GM18858 (cell line): ENCODE measurements at regions not wholly inside any gene's neighbourhood (a gene's known extent, or its start where the extent isn't known, plus 50 kb on each side); places are given as distances from the start of the nearest gene placed in this dataset.

Experiments
- ATAC-seq: cut with Tn5 transposase; IDR thresholded peaks from one replicate; pipeline ENCODE4 v1.9.1; 2021; ENCODE audit not compliant: unreplicated experiment

DNA sequence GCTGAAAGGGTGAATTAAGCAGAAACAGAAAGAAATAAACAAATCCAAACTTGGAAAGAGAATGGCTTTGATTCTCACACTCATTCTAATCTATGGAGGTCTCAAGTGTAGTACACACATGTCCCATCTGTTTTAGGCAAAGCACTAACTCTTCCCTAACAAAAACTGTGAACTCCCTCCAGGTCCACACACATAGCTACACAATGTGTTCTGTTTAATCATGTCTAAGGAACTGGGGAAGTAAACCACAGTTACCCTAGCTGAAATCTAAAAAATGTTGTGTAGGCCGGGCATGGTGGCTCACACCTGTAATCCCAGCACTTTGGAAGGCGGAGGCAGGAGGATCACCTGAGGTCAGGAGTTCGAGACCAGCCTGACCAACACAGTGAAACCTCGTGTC, 118.7 kb upstream of the FST start:
- ATAC-seq, result no peak

DNA sequence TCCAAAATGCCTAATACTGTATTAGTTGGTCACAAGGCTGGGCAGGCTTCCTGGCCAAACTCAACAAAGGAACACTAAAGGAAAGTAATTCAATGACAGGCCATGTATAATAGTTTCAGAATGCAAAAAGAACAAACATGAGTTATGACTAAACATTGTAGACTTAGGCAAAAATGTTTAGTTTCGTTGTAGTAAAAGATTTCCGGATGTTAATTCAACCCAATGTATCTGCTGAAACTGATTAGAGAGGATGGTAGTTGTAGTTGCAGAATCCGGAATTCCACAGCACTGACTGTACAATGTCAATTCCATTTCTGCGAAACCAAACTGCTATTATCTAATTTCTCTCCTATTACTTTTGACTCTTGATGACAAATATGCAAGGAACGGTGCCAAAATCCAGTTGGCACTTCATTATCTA, 117.9 kb upstream of the FST start:
- ATAC-seq, result no peak

GRCh38 chr5:53364061-53364460, 116.4 kb upstream of the FST start:
- ATAC-seq, result no peak

DNA sequence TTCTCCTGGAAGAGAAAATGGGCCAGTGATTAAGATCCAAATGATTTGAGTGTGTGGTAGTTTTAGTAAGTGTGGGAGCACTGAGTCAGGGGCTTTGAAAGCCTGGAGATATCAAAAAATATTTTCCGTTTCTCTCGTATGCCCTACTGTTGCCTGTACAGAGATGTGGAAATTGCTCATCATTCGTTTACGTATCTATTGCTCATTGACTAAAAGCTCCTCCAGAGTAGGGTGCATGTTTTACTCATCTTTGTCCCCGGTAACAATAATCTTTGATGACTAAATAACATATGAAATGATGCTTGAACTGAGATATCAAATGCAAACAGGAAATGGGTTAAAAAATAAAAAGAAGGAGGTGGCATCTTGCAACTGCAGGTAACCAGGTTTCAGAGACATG, 114.2 kb upstream of the FST start:
- ATAC-seq, result no peak

- no peak for ATAC-seq
Observed at GRCh38 chr5:53367727-53368126, 112.7 kb upstream of the FST start.

- ATAC-seq, result no peak
Observed at GRCh38 chr5:53368516-53368915, 111.9 kb upstream of the FST start.

DNA sequence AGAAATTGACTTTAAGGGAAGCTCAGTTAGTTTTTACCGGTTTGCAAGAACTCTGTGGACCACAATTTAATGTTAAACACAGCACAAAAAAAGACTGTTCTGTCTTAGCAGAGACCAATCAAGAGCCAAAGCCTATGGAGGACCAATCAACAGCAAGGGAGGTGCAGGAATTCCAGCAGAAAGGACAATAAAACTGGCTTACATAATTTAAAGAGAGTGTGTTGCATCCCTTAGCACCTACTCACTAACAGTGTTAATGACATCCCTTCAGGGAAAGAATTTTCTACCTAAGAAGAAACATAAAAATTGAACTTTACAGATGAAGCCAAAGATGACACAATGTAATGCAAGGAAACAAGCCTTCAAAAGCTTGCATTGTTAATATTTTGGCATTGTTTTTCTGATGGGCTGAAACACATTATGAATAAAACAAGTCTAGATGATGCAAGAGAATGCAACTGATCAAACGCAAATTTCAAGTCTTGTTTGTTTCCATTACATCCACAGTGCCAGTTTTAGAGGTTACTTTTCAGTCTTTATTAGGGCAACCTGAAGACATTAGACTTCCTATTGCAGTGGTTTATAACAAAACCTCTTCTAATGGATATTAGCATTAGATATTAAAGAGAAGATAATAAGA, 111.3 kb upstream of the FST start:
- no peak for ATAC-seq

GRCh38 chr5:53369681-53370080, 110.7 kb upstream of the FST start:
- ATAC-seq, result no peak

GRCh38 chr5:53373451-53374158, 106.8 kb upstream of the FST start:
- ATAC-seq, result no peak

DNA sequence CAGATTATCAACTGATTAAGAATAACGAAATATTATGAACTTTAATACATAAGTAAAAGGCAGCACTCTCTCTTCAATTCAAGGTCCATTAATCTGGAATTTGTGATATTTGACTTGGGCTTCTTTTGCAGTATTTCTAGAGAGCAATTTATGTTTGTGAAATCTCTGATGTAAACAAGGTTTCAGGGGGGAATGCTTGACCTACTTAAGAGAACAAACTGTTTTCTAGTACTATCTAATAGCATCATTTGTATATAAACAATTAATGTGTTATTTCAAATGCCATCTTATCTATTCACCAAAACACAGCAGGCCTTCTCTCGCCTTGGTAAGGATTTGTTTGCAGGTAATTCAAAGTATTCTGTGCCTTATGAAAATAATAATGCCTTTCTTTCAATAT, 103.6 kb upstream of the FST start:
- ATAC-seq, result no peak

- ATAC-seq, result no peak
Observed at GRCh38 chr5:53378190-53378589, 102.2 kb upstream of the FST start.

GRCh38 chr5:53378590-53379247, 101.7 kb upstream of the FST start:
- no peak for ATAC-seq

DNA sequence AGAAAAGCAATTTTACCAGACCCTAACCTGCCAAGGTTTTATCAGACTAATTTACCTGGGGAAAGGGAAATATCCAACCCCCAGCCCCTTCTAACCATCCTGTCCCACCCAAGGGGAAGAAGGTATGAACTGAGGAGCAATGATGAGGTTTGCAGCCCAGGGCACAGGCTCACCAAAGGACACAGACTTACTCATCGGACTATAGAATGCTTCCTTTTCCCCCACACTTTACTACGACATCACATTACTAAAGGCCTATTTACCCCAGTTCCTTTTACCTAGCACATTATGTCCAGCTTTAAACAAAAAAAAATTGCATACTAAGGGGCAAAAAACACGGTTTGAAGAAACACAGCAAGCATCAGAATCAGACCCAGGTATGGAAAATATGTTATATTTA, 94.1 kb upstream of the FST start:
- ATAC-seq, result no peak

DNA sequence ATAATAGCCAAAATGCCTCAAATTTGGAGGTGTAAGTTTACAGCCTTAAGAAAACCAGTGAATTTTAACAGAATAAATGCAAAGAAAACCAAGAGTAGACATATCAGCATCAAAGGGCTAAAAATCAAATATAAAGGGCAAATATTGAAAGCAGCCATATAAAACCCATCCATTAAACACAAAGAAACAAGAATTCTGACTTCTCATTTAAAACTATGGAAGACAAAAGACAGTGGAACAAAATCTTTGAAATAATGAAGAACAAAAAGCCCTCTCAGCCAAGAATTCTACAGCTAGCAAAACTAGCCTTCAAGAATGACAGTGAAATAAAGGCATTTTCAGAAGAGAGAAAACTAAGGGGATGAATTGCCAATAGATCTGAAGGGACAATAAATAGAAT, 91.3 kb upstream of the FST start:
- ATAC-seq, result no peak

DNA sequence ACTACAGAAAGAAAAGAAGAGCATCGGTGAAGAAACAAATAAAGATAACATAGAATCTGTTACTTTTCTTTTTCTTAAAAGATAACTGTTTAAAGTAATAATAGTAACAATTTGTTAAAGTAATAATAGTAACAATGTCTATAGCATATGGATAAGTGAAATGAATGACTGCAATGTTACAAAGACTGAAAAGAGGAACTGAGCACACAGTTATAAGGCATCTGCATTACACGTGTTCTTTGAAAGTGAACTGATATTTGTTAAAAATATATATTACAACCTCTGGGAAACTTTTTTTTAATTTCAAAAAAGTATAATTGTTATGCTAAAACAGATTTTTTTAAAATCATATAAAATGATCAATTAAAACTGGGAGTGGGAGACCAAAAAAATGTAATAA, 88.4 kb upstream of the FST start:
- peak; percentile 85 for ATAC-seq

DNA sequence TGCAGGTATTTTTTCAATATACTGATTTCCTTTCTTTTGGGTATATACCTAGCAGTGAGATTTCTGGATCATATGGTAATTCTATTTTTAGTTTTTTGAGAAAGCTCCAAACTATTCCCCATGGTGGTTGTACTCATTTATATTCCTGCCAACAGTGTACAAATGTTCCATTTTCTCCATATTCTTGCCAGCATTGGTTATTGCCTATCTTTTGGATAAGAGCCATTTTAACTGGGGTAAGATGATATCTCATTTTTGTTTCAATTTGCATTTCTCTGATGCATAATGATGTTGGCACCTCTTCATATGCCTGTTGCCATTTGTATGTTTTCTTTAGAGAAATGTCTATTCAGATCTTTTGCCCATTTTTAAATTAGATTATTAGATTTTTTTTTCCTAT, 85.6 kb upstream of the FST start:
- no peak for ATAC-seq

DNA sequence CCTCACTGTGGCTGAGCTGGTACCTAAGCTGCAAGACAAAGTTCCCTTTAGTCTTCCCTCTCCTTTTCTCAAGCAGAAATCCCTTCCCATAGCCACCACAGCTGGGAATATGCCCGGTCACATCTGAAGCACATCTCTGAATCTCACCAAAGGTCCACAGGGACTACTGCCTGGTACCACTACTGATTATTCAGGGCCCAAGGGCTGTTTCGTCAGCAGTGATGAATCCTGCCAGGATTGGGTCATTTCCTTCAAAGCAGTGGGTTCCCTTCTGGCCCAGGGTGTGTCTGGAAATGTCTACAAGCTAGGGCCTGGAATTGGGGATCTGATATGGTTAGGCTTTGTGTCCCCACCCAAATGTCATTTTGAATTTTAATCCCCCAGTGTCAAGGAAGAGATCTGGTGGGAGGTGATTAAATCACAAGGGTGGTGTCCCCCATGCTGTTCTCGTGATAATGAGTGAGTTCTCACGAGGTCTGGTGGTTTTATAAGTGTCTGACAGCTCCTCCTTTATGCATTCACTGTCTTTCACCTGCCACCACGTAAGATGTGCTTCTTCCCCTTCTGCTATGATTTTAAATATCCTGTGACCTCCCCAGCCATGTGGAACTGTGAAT, 83.2 kb upstream of the FST start:
- ATAC-seq, result no peak

- ATAC-seq, result no peak
Observed at GRCh38 chr5:53397845-53398244, 82.6 kb upstream of the FST start.

GRCh38 chr5:53399926-53400697, 80.3 kb upstream of the FST start:
- ATAC-seq, result no peak

DNA sequence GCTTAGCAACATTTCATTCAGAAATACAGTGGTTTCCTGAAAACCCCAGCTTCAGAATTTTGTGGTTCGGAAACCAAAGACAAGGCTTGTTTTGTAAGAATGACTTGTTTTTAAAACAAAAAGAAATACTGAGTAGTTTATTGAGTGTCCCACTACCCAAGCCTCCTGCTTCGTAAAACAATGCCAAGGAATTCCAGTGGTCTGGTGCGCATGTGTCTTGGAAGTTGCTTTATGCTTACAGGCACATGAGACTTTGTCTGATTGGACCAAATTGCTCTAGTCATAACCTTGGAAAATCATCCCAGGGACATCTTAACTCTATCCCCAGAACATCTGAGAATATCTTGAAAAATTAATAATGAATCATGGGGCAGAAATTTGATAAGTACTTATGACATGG, 77.1 kb upstream of the FST start:
- ATAC-seq, result no peak

DNA sequence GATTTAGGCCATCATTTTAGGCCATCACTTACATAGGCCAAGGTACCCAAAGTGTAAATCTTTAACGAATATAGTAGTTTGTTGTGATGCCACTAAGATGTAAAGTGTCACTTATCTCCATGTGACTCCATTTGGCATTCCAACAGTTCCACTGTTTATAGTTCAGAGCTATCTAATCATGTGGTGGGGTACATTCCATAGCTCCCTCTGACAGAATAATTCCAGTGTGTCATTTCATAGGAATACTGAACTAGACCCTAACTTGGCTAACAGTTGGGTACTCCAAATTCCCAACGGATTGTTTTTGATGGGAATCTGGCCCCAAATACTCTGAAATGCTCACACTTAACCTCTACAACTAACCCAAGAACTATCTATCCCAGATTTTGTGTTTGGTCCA, 76.7 kb upstream of the FST start:
- ATAC-seq, result no peak
